GM12875 (cell line): ENCODE measurements at regions not wholly inside any gene's neighbourhood (a gene's known extent, or its start where the extent isn't known, plus 50 kb on each side); places are given as distances from the start of the nearest gene placed in this dataset.

ENCODE experiments used
- H3K4me3 ChIP-seq: one replicate; pipeline ENCODE4 v1.5.1; 2011; ENCODE audit warnings: low read depth, low read length, control low read depth
- TF ChIP-seq, protein P1 (sequence below): IDR thresholded peaks from 2 replicates; pipeline ENCODE4 v1.5.1; 2011; ENCODE audit warnings: low read depth, mild to moderate bottlenecking, control low read depth, inconsistent platforms, low read length, moderate library complexity, borderline replicate concordance; ENCODE audit not compliant: insufficient read depth

DNA sequence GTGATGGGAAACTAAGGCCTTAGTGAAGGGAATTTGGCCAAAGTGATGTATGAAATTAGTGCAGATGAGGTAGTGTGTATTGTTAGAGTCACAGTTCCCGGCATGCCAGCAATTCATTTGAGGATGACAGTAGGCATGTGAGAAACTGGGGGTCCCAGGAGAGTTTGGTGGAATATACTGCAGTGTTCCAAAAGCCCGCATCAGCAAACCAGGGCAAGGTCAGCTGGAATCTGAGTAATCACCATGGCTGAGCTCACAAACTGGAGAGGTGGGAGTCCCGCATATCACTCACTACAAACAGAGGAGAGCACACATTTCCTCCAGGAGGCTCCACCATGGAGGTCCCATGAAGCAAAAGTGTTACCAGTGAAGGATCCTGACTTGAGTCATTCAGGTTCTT, 740.7 kb downstream of the TNS3 start:
- no peak overlapping the region for H3K4me3 ChIP-seq
- TF ChIP-seq, protein P1, sequence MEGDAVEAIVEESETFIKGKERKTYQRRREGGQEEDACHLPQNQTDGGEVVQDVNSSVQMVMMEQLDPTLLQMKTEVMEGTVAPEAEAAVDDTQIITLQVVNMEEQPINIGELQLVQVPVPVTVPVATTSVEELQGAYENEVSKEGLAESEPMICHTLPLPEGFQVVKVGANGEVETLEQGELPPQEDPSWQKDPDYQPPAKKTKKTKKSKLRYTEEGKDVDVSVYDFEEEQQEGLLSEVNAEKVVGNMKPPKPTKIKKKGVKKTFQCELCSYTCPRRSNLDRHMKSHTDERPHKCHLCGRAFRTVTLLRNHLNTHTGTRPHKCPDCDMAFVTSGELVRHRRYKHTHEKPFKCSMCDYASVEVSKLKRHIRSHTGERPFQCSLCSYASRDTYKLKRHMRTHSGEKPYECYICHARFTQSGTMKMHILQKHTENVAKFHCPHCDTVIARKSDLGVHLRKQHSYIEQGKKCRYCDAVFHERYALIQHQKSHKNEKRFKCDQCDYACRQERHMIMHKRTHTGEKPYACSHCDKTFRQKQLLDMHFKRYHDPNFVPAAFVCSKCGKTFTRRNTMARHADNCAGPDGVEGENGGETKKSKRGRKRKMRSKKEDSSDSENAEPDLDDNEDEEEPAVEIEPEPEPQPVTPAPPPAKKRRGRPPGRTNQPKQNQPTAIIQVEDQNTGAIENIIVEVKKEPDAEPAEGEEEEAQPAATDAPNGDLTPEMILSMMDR, result no peak

DNA sequence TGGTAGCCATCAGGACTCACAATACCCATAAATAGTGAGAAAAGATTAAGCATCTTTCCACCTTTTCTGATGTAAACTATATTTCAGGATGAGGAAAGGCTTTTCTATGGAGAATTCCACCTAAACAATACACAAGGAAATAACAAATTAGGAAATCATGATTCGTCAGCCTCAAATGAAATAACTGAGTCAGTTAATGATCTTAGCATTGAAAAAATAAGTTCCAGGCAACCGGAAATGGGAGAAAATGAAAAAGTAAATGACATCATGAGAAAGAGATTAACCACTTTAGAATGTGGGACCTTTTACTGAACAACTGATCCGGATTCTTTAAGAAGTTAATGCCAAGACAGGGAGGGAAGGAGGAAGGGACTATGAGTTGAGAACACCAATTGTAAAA, 742.3 kb downstream of the TNS3 start:
- no peak overlapping the region for H3K4me3 ChIP-seq
- TF ChIP-seq, protein P1, result no peak

DNA sequence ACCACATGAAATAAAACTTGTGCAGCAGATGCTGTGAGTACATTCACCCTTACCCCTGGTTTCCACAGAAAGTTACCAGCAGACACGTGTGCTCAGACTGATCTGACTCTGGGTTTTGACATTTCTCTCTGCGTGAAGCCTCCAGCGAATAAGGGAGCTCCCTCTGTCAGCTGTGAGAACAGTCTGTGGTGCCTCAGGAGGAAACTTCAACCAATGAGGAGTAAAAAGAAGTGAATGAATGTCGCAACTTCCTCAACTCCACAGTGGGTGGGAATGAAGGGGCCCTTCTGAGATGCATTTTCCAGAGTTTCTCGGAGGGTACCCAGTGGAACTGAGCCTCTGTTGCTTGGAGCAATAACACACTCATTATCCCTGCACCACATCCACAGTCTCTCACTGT, 743.4 kb downstream of the TNS3 start:
- TF ChIP-seq, protein P1, result no peak
- no peak overlapping the region for H3K4me3 ChIP-seq

DNA sequence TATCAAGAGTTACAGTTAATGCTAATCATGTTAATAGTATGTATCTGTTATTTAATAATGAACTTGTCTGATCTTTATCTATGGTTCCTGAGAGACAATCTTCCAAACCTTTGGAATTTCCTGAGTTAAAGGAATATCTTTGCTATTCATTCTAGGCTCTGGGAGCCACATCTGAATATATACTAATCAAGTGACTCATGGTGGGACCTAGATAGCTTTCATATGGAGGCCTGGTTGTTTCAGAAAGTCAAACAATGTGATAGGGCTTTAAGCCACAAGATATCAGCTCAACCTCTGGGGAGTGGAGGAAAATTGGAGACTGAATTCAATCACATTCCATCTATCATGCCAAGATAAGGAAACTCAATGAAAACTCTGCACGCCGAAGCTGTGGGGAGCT, 746.4 kb downstream of the TNS3 start:
- no peak overlapping the region for H3K4me3 ChIP-seq
- TF ChIP-seq, protein P1, result no peak

DNA sequence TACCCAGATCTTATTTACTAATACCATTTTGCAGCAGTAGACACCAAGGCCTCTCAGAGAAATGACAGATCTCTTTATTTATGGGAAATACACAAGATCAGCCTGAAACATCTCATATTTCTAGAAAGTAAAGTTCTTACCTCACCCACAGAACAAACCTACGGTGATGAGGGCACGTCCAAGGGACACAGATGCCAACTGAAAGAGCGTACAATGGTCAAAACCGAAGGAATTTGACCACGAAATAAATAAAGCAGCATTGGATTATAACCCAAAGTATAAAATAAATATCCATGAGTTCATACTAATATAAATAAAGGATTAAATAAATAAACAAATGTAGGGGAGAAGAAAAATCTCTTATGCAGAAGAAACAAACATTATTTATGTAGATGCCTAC, 747.0 kb downstream of the TNS3 start:
- H3K4me3 ChIP-seq, result no peak overlapping the region
- TF ChIP-seq, protein P1, result no peak

DNA sequence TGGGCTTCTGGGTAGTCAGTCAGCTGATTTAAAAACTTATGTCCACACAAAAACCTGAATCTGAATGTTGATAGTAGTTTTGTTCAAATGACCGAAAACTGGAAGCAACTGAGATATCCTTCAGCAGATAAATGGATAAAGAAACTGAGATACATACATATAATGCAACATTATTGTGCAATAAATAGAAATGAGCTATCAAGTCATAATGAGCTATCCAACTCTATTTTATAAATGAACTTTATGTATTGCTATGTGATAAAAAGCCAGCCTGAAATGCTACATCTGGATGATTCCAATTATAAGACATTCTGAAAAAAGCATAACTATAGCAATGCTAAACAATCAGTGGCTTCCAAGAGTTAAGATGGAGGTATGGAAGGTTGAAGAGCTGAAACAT, 748.7 kb downstream of the TNS3 start:
- TF ChIP-seq, protein P1, result no peak
- H3K4me3 ChIP-seq, result no peak overlapping the region

DNA sequence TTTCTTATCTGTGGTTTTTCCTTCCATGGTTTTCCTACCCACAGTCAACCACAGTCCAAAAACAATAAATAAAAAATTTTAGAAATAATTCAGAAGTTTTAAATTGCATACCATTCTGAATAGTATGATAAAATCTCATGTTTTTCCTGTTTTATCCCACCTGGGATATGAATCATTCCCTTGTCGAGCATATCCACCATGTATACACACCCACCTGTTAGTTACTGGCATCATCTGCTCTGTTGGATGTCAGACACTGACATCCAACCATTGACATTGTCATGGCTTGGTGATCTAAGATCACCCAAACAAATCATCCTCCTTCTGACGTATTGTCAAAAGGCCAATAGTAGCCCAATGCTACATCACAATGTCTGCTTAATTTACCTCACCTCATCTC, 749.8 kb downstream of the TNS3 start:
- no peak overlapping the region for H3K4me3 ChIP-seq
- TF ChIP-seq, protein P1, result no peak
